GM23248 (cell line): ENCODE measurements at regions not wholly inside any gene's neighbourhood (a gene's known extent, or its start where the extent isn't known, plus 50 kb on each side); places are given as distances from the start of the nearest gene placed in this dataset.
A peak's percentile ranks its signal among the peaks of the same experiment; 100 is the strongest.

Source experiments
- DNase-seq: peaks from one replicate; pipeline ENCODE4 v3.0.0-alpha.2; 2015
- H2AFZ ChIP-seq: fragments of 200-600 bp; sonication (generic); 2 replicates; pipeline ENCODE4 v1.6.1; 2016; ENCODE audit warnings: antibody characterized with exemption
- H3F3A ChIP-seq: fragments of 200-600 bp; sonication (generic); 2 replicates; pipeline ENCODE4 v1.6.1; 2016; ENCODE audit warnings: mild to moderate bottlenecking, antibody characterized with exemption, mixed run types; ENCODE audit not compliant: insufficient read depth
- H3K27ac ChIP-seq: fragments of 200-600 bp; sonication (generic); 2 replicates; pipeline ENCODE4 v1.5.1; 2016; ENCODE audit warnings: mild to moderate bottlenecking
- H3K27me3 ChIP-seq: fragments of 200-600 bp; sonication (generic); replicated peaks from 2 replicates; pipeline ENCODE4 v1.6.1; 2016; ENCODE audit warnings: mild to moderate bottlenecking; ENCODE audit not compliant: insufficient read depth
- H3K36me3 ChIP-seq: fragments of 200-600 bp; sonication (generic); 2 replicates; pipeline ENCODE4 v1.6.1; 2016; ENCODE audit warnings: low read depth, mild to moderate bottlenecking
- H3K4me1 ChIP-seq: fragments of 200-600 bp; sonication (generic); 2 replicates; pipeline ENCODE4 v1.6.1; 2016; ENCODE audit warnings: mild to moderate bottlenecking; ENCODE audit not compliant: insufficient read depth
- H3K4me2 ChIP-seq: fragments of 200-600 bp; sonication (generic); one replicate; pipeline ENCODE4 v1.6.1; 2016; ENCODE audit warnings: mild to moderate bottlenecking; ENCODE audit not compliant: unreplicated experiment
- H3K4me3 ChIP-seq: fragments of 200-600 bp; sonication (generic); 2 replicates; pipeline ENCODE4 v1.5.1; 2016; ENCODE audit warnings: mild to moderate bottlenecking
- H3K79me2 ChIP-seq: fragments of 200-600 bp; sonication (generic); 2 replicates; pipeline ENCODE4 v1.6.1; 2016; ENCODE audit warnings: mild to moderate bottlenecking; ENCODE audit not compliant: insufficient read depth
- H3K9ac ChIP-seq: fragments of 200-600 bp; sonication (generic); 2 replicates; pipeline ENCODE4 v1.6.1; 2016; ENCODE audit warnings: mild to moderate bottlenecking
- H3K9me2 ChIP-seq: fragments of 200-600 bp; sonication (generic); 2 replicates; pipeline ENCODE4 v1.6.1; 2016; ENCODE audit warnings: mixed run types, mild to moderate bottlenecking, moderate library complexity; ENCODE audit not compliant: insufficient read depth
- H3K9me3 ChIP-seq: fragments of 200-600 bp; sonication (generic); one replicate; pipeline ENCODE4 v1.6.1; 2017; ENCODE audit warnings: low read depth
- H4K20me1 ChIP-seq: fragments of 200-600 bp; sonication (generic); 2 replicates; pipeline ENCODE4 v1.6.0; 2016; ENCODE audit not compliant: insufficient read depth
- EZH2 ChIP-seq: fragments of 200-600 bp; sonication (generic); IDR thresholded peaks from 2 replicates; pipeline ENCODE4 v1.6.1; 2018; ENCODE audit warnings: antibody characterized with exemption, mild to moderate bottlenecking; ENCODE audit not compliant: insufficient read depth, poor library complexity, severe bottlenecking
- EZH2phosphoT487 ChIP-seq: fragments of 200-600 bp; sonication (generic); IDR thresholded peaks from 2 replicates; pipeline ENCODE4 v1.6.1; 2018; ENCODE audit warnings: antibody characterized with exemption, moderate library complexity, mild to moderate bottlenecking, low read depth; ENCODE audit not compliant: insufficient read depth
- WGBS, 2 experiments: methylation state at CpG; one replicate each; pipeline ENCODE4 v1.1.6; 2015 to 2017; ENCODE audit warnings: low lambda C conversion rate in 2 of 2, low coverage in 1 of 2; ENCODE audit errors: missing lambda C conversion rate in 2 of 2; 5-methylcytosine and 5-hydroxymethylcytosine counted together
- in situ Hi-C: fragments of 300-500 bp; cut with MboI; formaldehyde crosslinking; loops from 2 replicates; pipeline ENCODE4 v1.15.0; 2020

GRCh38 chr6:18323935-18324705 lies 59.8 kb upstream of the DEK start:
- DNase-seq = peak; percentile 72
- H3K36me3 ChIP-seq = no peaks in the 10 kb centered on the region
- no peaks in the 10 kb centered on the region for H3K9me2 ChIP-seq
- H3K9ac ChIP-seq = no peak overlapping the region
- no peak for TF ChIP-seq EZH2
- TF ChIP-seq EZH2phosphoT487 = no peak
- no peaks in the 10 kb centered on the region for H3K9me3 ChIP-seq
- H3F3A ChIP-seq = no peaks in the 10 kb centered on the region
- no peaks in the 10 kb centered on the region for H3K79me2 ChIP-seq
- no peak overlapping the region for H3K27ac ChIP-seq
- in situ Hi-C loops = no loop called here
- no peaks in the 10 kb centered on the region for H3K27me3 ChIP-seq
- H3K4me3 ChIP-seq = no peak overlapping the region
- H4K20me1 ChIP-seq = no peaks in the 10 kb centered on the region
- H2AFZ ChIP-seq = no peak overlapping the region
- no peak overlapping the region for H3K4me2 ChIP-seq
- H3K4me1 ChIP-seq = no peaks in the 10 kb centered on the region
- 33 to 34% methylated on average over 8 of the region's 8 CpGs for WGBS, 2 experiments

- H3K4me2 ChIP-seq = no peak overlapping the region
- WGBS, 2 experiments = 0% methylated on average over 1 of the region's 1 CpG
- no peaks in the 10 kb centered on the region for H3K79me2 ChIP-seq
- DNase-seq = peak; percentile 19
- no peak overlapping the region for H3K9ac ChIP-seq
- H3K27me3 ChIP-seq = no peaks in the 10 kb centered on the region
- no peaks in the 10 kb centered on the region for H3K9me3 ChIP-seq
- TF ChIP-seq EZH2 (no peak), EZH2phosphoT487 (no peak)
- no peak overlapping the region for H2AFZ ChIP-seq
- no peaks in the 10 kb centered on the region for H3K4me1 ChIP-seq
- H3K36me3 ChIP-seq = no peaks in the 10 kb centered on the region
- H4K20me1 ChIP-seq = no peaks in the 10 kb centered on the region
- in situ Hi-C loops = no loop called here
- H3K9me2 ChIP-seq = no peaks in the 10 kb centered on the region
- peaks cover 6% of the 10 kb centered on the region; the same call in 1 of the 2 replicates for H3F3A ChIP-seq
- H3K4me3 ChIP-seq = no peak overlapping the region
- H3K27ac ChIP-seq = no peak overlapping the region
Measured at GRCh38 chr6:18317850-18318249, 53.5 kb upstream of the DEK start.

GRCh38 chr6:18314317-18314997 lies 50.1 kb upstream of the DEK start:
- Histone ChIP-seq H3K4me2 (no peak overlapping the region), H3K9me3 (no peaks in the 10 kb centered on the region), H3K9me2 (no peaks in the 10 kb centered on the region), H4K20me1 (no peaks in the 10 kb centered on the region), H3K27me3 (no peaks in the 10 kb centered on the region), H3K36me3 (no peaks in the 10 kb centered on the region), H3K9ac (no peak overlapping the region), H2AFZ (no peak overlapping the region), H3K4me3 (no peak overlapping the region), H3K79me2 (no peaks in the 10 kb centered on the region), H3K27ac (no peak overlapping the region), H3F3A (peaks cover 6% of the 10 kb centered on the region; the same call in 1 of the 2 replicates), H3K4me1 (no peaks in the 10 kb centered on the region)
- in situ Hi-C loops = no loop called here
- no peak for TF ChIP-seq EZH2phosphoT487
- TF ChIP-seq EZH2 = no peak
- no peak for DNase-seq
